ENCODE measurements at regions not wholly inside any gene's neighbourhood (a gene's known extent, or its start where the extent isn't known, plus 50 kb on each side); places are given as distances from the start of the nearest gene placed in this dataset.

DNA sequence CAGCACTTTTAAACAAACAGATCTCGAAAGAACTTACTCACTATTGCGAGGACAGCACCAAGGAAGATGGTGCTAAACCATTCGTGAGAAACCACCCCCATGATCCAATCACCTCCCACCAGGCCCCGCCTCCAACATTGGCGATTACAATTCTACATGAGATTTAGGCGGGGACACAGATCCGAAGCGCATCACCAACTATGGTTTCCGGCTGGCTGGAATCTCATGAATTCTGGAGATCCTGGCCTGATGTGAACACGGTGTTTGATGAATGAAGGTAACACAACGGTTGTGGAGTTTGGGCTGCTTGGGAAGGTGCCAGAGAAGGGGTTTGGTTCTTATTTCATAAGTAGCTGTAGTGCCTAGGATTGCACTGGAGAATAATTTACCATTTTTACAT lies 216.7 kb downstream of the EMX2 start:
- Mint-ChIP-seq H3K27me3 (ENCODE audit: unreplicated experiment) (peaks cover 13% of the 10 kb centered on the region), H3K27ac (ENCODE audit: unreplicated experiment) (no peak overlapping the region), H3K36me3 (ENCODE audit: unreplicated experiment) (no peaks in the 10 kb centered on the region), H3K4me1 (ENCODE audit: unreplicated experiment) (peaks cover 3% of the 10 kb centered on the region), H3K9me3 (ENCODE audit: unreplicated experiment) (no peaks in the 10 kb centered on the region), H3K4me3 (ENCODE audit: unreplicated experiment) (no peak overlapping the region)
- TF ChIP-seq, protein P1, sequence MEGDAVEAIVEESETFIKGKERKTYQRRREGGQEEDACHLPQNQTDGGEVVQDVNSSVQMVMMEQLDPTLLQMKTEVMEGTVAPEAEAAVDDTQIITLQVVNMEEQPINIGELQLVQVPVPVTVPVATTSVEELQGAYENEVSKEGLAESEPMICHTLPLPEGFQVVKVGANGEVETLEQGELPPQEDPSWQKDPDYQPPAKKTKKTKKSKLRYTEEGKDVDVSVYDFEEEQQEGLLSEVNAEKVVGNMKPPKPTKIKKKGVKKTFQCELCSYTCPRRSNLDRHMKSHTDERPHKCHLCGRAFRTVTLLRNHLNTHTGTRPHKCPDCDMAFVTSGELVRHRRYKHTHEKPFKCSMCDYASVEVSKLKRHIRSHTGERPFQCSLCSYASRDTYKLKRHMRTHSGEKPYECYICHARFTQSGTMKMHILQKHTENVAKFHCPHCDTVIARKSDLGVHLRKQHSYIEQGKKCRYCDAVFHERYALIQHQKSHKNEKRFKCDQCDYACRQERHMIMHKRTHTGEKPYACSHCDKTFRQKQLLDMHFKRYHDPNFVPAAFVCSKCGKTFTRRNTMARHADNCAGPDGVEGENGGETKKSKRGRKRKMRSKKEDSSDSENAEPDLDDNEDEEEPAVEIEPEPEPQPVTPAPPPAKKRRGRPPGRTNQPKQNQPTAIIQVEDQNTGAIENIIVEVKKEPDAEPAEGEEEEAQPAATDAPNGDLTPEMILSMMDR (IDR thresholded peaks at IDR 0.05): no peak
- DNase-seq (ENCODE audit: extremely low spot score, unreplicated experiment): peak; percentile 63

DNA sequence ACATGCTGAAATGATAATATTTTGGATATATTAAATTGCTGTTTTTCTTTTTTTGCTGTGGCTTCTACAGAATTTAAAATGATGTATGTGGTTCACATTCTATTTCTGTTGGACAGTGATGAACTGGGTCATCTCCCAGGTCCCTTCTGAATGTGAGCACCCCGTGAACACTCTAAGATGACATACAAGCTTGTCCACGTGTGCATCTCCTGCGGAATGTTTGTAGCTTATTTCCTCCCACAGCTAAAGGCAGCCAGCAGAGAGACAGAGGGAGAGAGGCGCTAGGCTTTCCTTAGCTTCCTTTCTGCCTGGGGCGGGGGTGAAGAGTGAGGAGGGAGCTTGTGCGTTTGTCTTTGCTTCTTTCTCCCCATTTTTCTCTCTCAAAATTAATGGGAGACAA lies 219.1 kb downstream of the EMX2 start:
- H3K36me3 Mint-ChIP-seq (ENCODE audit: unreplicated experiment): no peaks in the 10 kb centered on the region
- H3K27ac Mint-ChIP-seq (ENCODE audit: unreplicated experiment): no peak overlapping the region
- TF ChIP-seq, protein P1 (IDR thresholded peaks at IDR 0.05): no peak
- DNase-seq (ENCODE audit: extremely low spot score, unreplicated experiment): peak; percentile 44
- peaks cover 3% of the 10 kb centered on the region for H3K4me1 Mint-ChIP-seq (ENCODE audit: unreplicated experiment)
- H3K27me3 Mint-ChIP-seq (ENCODE audit: unreplicated experiment): peaks cover 15% of the 10 kb centered on the region
- no peak overlapping the region for H3K4me3 Mint-ChIP-seq (ENCODE audit: unreplicated experiment)
- no peaks in the 10 kb centered on the region for H3K9me3 Mint-ChIP-seq (ENCODE audit: unreplicated experiment)

DNA sequence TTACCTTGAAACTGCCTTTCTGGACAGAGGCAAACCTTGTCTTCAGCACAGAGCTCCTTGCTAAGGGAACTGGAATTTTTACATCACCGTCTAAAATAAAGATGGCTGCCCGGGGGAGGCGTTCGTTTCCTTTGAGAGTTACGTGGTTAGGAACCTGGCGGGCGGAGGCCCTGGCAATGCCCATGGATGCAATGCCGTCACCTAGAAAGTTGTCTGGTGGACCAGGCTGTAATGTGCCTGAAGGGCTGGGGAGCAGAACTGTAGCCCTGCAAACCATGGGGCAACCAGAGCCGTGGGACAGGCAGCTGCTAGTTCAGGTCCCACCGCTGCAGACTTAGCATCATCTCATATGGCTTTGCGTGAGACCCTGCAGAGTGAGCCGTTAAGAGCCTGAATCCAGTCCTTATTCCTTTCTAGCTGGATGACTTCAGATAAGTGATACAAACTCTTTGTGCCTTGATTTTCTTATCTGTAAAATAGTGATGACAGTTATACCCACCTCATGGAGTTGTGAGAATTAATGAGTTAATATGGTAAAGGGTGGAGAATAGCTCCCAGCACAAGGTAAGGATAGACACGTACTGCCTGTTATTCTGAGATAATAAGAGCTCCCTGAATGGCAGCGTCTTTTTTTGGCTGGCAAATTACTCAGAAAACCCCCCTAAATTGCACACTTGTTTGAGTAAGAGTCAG lies 219.7 kb downstream of the EMX2 start:
- no peak overlapping the region for H3K27ac Mint-ChIP-seq (ENCODE audit: unreplicated experiment)
- peak; percentile 75 for DNase-seq (ENCODE audit: extremely low spot score, unreplicated experiment)
- H3K9me3 Mint-ChIP-seq (ENCODE audit: unreplicated experiment): no peaks in the 10 kb centered on the region
- no peaks in the 10 kb centered on the region for H3K36me3 Mint-ChIP-seq (ENCODE audit: unreplicated experiment)
- peaks cover 15% of the 10 kb centered on the region for H3K27me3 Mint-ChIP-seq (ENCODE audit: unreplicated experiment)
- no peak overlapping the region for H3K4me3 Mint-ChIP-seq (ENCODE audit: unreplicated experiment)
- H3K4me1 Mint-ChIP-seq (ENCODE audit: unreplicated experiment): peaks cover under 1% of the 10 kb centered on the region
- TF ChIP-seq, protein P1 (IDR thresholded peaks at IDR 0.05): no peak

DNA sequence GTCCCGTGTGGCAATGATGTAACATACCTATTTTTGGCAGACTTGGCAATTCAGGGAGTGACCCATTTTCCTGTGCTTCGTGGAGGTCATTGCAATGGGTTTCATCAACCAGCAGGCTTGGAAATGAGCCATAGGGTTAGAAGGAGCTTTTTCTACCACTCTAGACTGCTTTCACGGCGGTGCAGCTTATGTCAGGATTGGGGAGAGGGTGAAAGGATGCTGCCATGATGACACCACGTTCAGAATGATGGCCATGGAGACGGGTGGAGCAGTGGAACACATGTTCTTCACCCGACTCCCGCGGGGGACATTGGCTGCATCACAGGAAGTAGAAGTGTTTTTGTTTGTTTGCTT lies 220.2 kb downstream of the EMX2 start:
- Mint-ChIP-seq H3K4me3 (ENCODE audit: unreplicated experiment) (no peak overlapping the region), H3K4me1 (ENCODE audit: unreplicated experiment) (no peaks in the 10 kb centered on the region), H3K27me3 (ENCODE audit: unreplicated experiment) (peaks cover 15% of the 10 kb centered on the region), H3K36me3 (ENCODE audit: unreplicated experiment) (no peaks in the 10 kb centered on the region), H3K27ac (ENCODE audit: unreplicated experiment) (no peak overlapping the region), H3K9me3 (ENCODE audit: unreplicated experiment) (no peaks in the 10 kb centered on the region)
- DNase-seq (ENCODE audit: extremely low spot score, unreplicated experiment): peak; percentile 44
- TF ChIP-seq, protein P1 (IDR thresholded peaks at IDR 0.05): no peak

DNA sequence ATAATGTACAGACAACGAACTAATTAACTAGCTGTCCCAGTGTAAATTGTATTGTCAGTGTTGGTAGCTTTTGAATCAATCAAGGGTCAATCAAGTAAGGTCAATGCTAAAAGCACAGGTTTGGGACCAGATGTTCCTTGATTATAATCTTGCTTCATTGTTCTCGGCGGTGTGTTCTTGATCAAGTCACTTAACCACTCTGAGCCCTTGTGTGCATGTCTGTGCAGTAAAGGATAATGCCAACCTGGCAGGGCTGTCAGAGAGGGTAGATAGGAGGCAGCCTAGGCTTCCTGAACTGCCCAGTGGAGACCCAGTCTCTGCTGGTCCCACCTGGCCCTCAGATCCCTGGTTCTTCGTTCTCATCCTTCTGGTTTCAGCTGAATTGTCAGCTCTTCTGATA lies 221.0 kb downstream of the EMX2 start:
- H3K4me3 Mint-ChIP-seq (ENCODE audit: unreplicated experiment): no peak overlapping the region
- peaks cover 15% of the 10 kb centered on the region for H3K27me3 Mint-ChIP-seq (ENCODE audit: unreplicated experiment)
- H3K4me1 Mint-ChIP-seq (ENCODE audit: unreplicated experiment): no peaks in the 10 kb centered on the region
- H3K36me3 Mint-ChIP-seq (ENCODE audit: unreplicated experiment): no peaks in the 10 kb centered on the region
- no peaks in the 10 kb centered on the region for H3K9me3 Mint-ChIP-seq (ENCODE audit: unreplicated experiment)
- TF ChIP-seq, protein P1 (IDR thresholded peaks at IDR 0.05): no peak
- no peak overlapping the region for H3K27ac Mint-ChIP-seq (ENCODE audit: unreplicated experiment)
- peak; percentile 56 for DNase-seq (ENCODE audit: extremely low spot score, unreplicated experiment)
